Left hindlimb (tissue), 1 donor: ENCODE measurements at regions not wholly inside any gene's neighbourhood (a gene's known extent, or its start where the extent isn't known, plus 50 kb on each side); places are given as distances from the start of the nearest gene placed in this dataset.
"Not testable (repeated sequence)": the region's sequence is repeated elsewhere in the genome, so short reads cannot be mapped to it uniquely, and the experiment has no call there.

Experiments
- DNase-seq: peaks from one replicate; pipeline ENCODE4 v3.0.0-alpha.2; 2018

GRCh38 chr10:106038246-106038645, 1126.3 kb downstream of the SORCS1 start:
- no peak for DNase-seq

GRCh38 chr10:106033065-106033464, 1131.4 kb downstream of the SORCS1 start:
- no peak for DNase-seq

GRCh38 chr10:106032450-106033002, 1132.0 kb downstream of the SORCS1 start:
- DNase-seq: no peak

GRCh38 chr10:106027240-106027639, 1137.3 kb downstream of the SORCS1 start:
- DNase-seq: no peak

GRCh38 chr10:106025208-106025811, 1139.2 kb downstream of the SORCS1 start:
- DNase-seq: no peak

- no peak for DNase-seq
These were observed 1141.2 kb downstream of the SORCS1 start for GRCh38 chr10:106023329-106023728.

- not testable (repeated sequence) for DNase-seq
These were observed 1144.9 kb downstream of the SORCS1 start for GRCh38 chr10:106019559-106019958.

- not testable (repeated sequence) for DNase-seq
These were observed 1148.9 kb downstream of the SORCS1 start for GRCh38 chr10:106015369-106016199.

- DNase-seq: no peak
These were observed 1153.3 kb downstream of the SORCS1 start for GRCh38 chr10:106011250-106011649.

GRCh38 chr10:106000721-106001120, 1163.8 kb downstream of the SORCS1 start:
- no peak for DNase-seq

GRCh38 chr10:105993609-105994008, 1170.9 kb downstream of the SORCS1 start:
- no peak for DNase-seq

GRCh38 chr10:105992928-105993327, 1171.6 kb downstream of the SORCS1 start:
- no peak for DNase-seq

- no peak for DNase-seq
These were observed 1174.0 kb downstream of the SORCS1 start for GRCh38 chr10:105990529-105990928.

- no peak for DNase-seq
These were observed 1174.5 kb downstream of the SORCS1 start for GRCh38 chr10:105989995-105990394.

- DNase-seq: no peak
These were observed 1175.7 kb downstream of the SORCS1 start for GRCh38 chr10:105988848-105989247.

GRCh38 chr10:105986912-105987635, 1177.4 kb downstream of the SORCS1 start:
- no peak for DNase-seq

- no peak for DNase-seq
These were observed 1178.0 kb downstream of the SORCS1 start for GRCh38 chr10:105986486-105986885.

GRCh38 chr10:105982735-105983134, 1181.8 kb downstream of the SORCS1 start:
- DNase-seq: no peak

GRCh38 chr10:105981679-105982078, 1182.8 kb downstream of the SORCS1 start:
- no peak for DNase-seq

- DNase-seq: no peak
These were observed 1189.6 kb downstream of the SORCS1 start for GRCh38 chr10:105974803-105975456.

GRCh38 chr10:105973902-105974301, 1190.6 kb downstream of the SORCS1 start:
- DNase-seq: no peak

- DNase-seq: peak; percentile 35
These were observed 1191.1 kb downstream of the SORCS1 start for GRCh38 chr10:105973360-105973759.

GRCh38 chr10:105971460-105971859, 1193.0 kb downstream of the SORCS1 start:
- DNase-seq: no peak
